ENCODE measurements at regions not wholly inside any gene's neighbourhood (a gene's known extent, or its start where the extent isn't known, plus 50 kb on each side); places are given as distances from the start of the nearest gene placed in this dataset.

GRCh38 chr21:25509862-25510261 is 97.4 kb downstream of the MRPL39 start:
- no peak for TF ChIP-seq CTCF (IDR thresholded peaks at IDR 0.05; ENCODE audit: control extremely low read depth in 1 of 3, insufficient read depth in 1 of 3, low read depth in 1 of 3, low read length in 3 of 3)
- no peak for TF ChIP-seq ATF3 (IDR thresholded peaks at IDR 0.05; ENCODE audit: insufficient read depth, low read depth, low read length)
- no peak for TF ChIP-seq POLR2A (IDR thresholded peaks at IDR 0.05; ENCODE audit: control extremely low read depth in 1 of 2, low read depth in 2 of 2, low read length in 2 of 2)
- TF ChIP-seq HDAC2 (IDR thresholded peaks at IDR 0.05; ENCODE audit: borderline replicate concordance in 1 of 2, low read depth in 2 of 2, low read length in 2 of 2), result no peak
- TF ChIP-seq BRCA1 (IDR thresholded peaks at IDR 0.05; ENCODE audit: low read depth, low read length), result no peak
- TF ChIP-seq ZNF274 (IDR thresholded peaks at IDR 0.05; ENCODE audit: borderline replicate concordance, extremely low read depth, low read length), result no peak
- TF ChIP-seq EGR1 (IDR thresholded peaks at IDR 0.05; ENCODE audit: borderline replicate concordance, low read depth, low read length), result no peak
- no peak for TF ChIP-seq E2F6 (IDR thresholded peaks at IDR 0.05)
- no peak for TF ChIP-seq KDM1A (IDR thresholded peaks at IDR 0.05; ENCODE audit: borderline replicate concordance, low read length)
- TF ChIP-seq KDM5A (IDR thresholded peaks at IDR 0.05; ENCODE audit: low read length), result no peak
- no peak for TF ChIP-seq RAD21 (IDR thresholded peaks at IDR 0.05 in 1 of 2, conservative IDR thresholded peaks at IDR 0.05 in 1 of 2; ENCODE audit: low read depth in 2 of 2, low read length in 2 of 2)
- TF ChIP-seq SRF (IDR thresholded peaks at IDR 0.05; ENCODE audit: low read depth, low read length), result no peak
- TF ChIP-seq GABPA (IDR thresholded peaks at IDR 0.05; ENCODE audit: borderline replicate concordance, insufficient read depth, low read length), result no peak
